IPS-NIHi7 (cell line): ENCODE measurements at regions not wholly inside any gene's neighbourhood (a gene's known extent, or its start where the extent isn't known, plus 50 kb on each side); places are given as distances from the start of the nearest gene placed in this dataset.
"Not testable (repeated sequence)": the region's sequence is repeated elsewhere in the genome, so short reads cannot be mapped to it uniquely, and the experiment has no call there.

Experiments used
- DNase-seq: peaks from one replicate; pipeline ENCODE4 v3.0.0; 2012; ENCODE audit warnings: mixed read lengths; ENCODE audit errors: extremely low spot score

GRCh38 chr12:131510431-131510830 is 200.5 kb upstream of the SFSWAP start:
- no peak for DNase-seq

- peak; percentile 58 for DNase-seq
These were observed 199.5 kb upstream of the SFSWAP start for GRCh38 chr12:131511391-131511802.

- no peak for DNase-seq
These were observed 198.9 kb upstream of the SFSWAP start for GRCh38 chr12:131511803-131512561.

- no peak for DNase-seq
These were observed 197.3 kb upstream of the SFSWAP start for GRCh38 chr12:131513606-131514005.

- DNase-seq, result not testable (repeated sequence)
These were observed 190.3 kb upstream of the SFSWAP start for GRCh38 chr12:131520553-131520952.

GRCh38 chr12:131521326-131521725 is 189.6 kb upstream of the SFSWAP start:
- DNase-seq, result no peak

- DNase-seq, result no peak
These were observed 184.9 kb upstream of the SFSWAP start for GRCh38 chr12:131525795-131526508.

GRCh38 chr12:131527092-131527491 is 183.8 kb upstream of the SFSWAP start:
- no peak for DNase-seq

GRCh38 chr12:131527736-131528135 is 183.2 kb upstream of the SFSWAP start:
- no peak for DNase-seq

- DNase-seq, result peak; percentile 16
These were observed 182.7 kb upstream of the SFSWAP start for GRCh38 chr12:131528144-131528543.

- no peak for DNase-seq
These were observed 182.2 kb upstream of the SFSWAP start for GRCh38 chr12:131528667-131529066.

GRCh38 chr12:131529196-131530040 is 181.5 kb upstream of the SFSWAP start:
- no peak for DNase-seq

- DNase-seq, result no peak
These were observed 180.9 kb upstream of the SFSWAP start for GRCh38 chr12:131530041-131530332.

- DNase-seq, result no peak
These were observed 180.5 kb upstream of the SFSWAP start for GRCh38 chr12:131530422-131530821.

- no peak for DNase-seq
These were observed 177.8 kb upstream of the SFSWAP start for GRCh38 chr12:131533139-131533538.

- no peak for DNase-seq
These were observed 175.1 kb upstream of the SFSWAP start for GRCh38 chr12:131535779-131536178.

GRCh38 chr12:131536337-131536736 is 174.6 kb upstream of the SFSWAP start:
- no peak for DNase-seq

GRCh38 chr12:131536766-131537165 is 174.1 kb upstream of the SFSWAP start:
- DNase-seq, result no peak

- DNase-seq, result no peak
These were observed 173.5 kb upstream of the SFSWAP start for GRCh38 chr12:131537267-131537958.

- DNase-seq, result no peak
These were observed 171.5 kb upstream of the SFSWAP start for GRCh38 chr12:131539381-131539780.

- no peak for DNase-seq
These were observed 170.7 kb upstream of the SFSWAP start for GRCh38 chr12:131540138-131540623.

- not testable (repeated sequence) for DNase-seq
These were observed 169.4 kb upstream of the SFSWAP start for GRCh38 chr12:131541512-131541911.
